OCI-LY7 (cell line): ENCODE measurements at regions not wholly inside any gene's neighbourhood (a gene's known extent, or its start where the extent isn't known, plus 50 kb on each side); places are given as distances from the start of the nearest gene placed in this dataset.

Experiments
- BruUV-seq: library from RNA; stranded (reverse); fragments of 400-500 nt; replicated peaks from 2 replicates; lab custom pipeline; 2021; lab: Mats Ljungman, UMichigan
- CTCF ChIA-PET: fragments of 300-600 bp; sonication (Branson Sonifier 250); formaldehyde crosslinking; loops from one replicate; lab custom pipeline; 2022; ENCODE audit warnings: antibody characterized with exemption; ENCODE audit not compliant: unreplicated experiment; lab: Charles Lee
- POLR2A ChIA-PET: fragments of 300-600 bp; sonication (Branson Sonifier 250); formaldehyde crosslinking; loops from one replicate; lab custom pipeline; 2022; ENCODE audit warnings: antibody characterized with exemption; lab: Charles Lee
- DNase-seq: peaks from one replicate; pipeline ENCODE4 v3.0.0-alpha.2; 2015; ENCODE audit warnings: low spot score
- H2AFZ ChIP-seq: fragments of 200-600 bp; sonication (generic), shearing (Covaris generic); 2 replicates; pipeline ENCODE4 v1.6.1; 2014; ENCODE audit warnings: mild to moderate bottlenecking, antibody characterized with exemption, low read length, moderate library complexity
- H3K27ac ChIP-seq: fragments of 200-600 bp; sonication (generic); 2 replicates; pipeline ENCODE4 v1.5.1; 2014; ENCODE audit warnings: mixed run types, low read depth, mild to moderate bottlenecking, moderate library complexity, low read length, inconsistent platforms; ENCODE audit not compliant: poor library complexity, severe bottlenecking
- H3K36me3 ChIP-seq: fragments of 200-600 bp; sonication (generic); 2 replicates; pipeline ENCODE4 v1.6.1; 2014; ENCODE audit warnings: mild to moderate bottlenecking, antibody characterized with exemption, low read length, moderate library complexity, mixed read lengths; ENCODE audit not compliant: insufficient read depth
- H3K4me1 ChIP-seq: fragments of 200-600 bp; sonication (generic); 2 replicates; pipeline ENCODE4 v1.5.1; 2014; ENCODE audit warnings: mild to moderate bottlenecking, low read length; ENCODE audit not compliant: insufficient read depth, poor library complexity, severe bottlenecking
- H3K4me2 ChIP-seq: fragments of 200-600 bp; sonication (generic); 2 replicates; pipeline ENCODE4 v1.6.1; 2014; ENCODE audit warnings: mild to moderate bottlenecking, low read length
- H3K4me3 ChIP-seq: fragments of 200-600 bp; sonication (generic); 2 replicates; pipeline ENCODE4 v1.5.1; 2014; ENCODE audit warnings: mild to moderate bottlenecking, low read depth, low read length; ENCODE audit not compliant: poor library complexity, severe bottlenecking
- H3K79me2 ChIP-seq: fragments of 200-600 bp; sonication (generic); 2 replicates; pipeline ENCODE4 v1.6.1; 2016; ENCODE audit warnings: low read depth, mild to moderate bottlenecking, low read length, moderate library complexity, mixed read lengths; ENCODE audit not compliant: insufficient read depth
- H3K9me2 ChIP-seq: fragments of 200-600 bp; sonication (generic); 2 replicates; pipeline ENCODE4 v1.6.1; 2016; ENCODE audit warnings: mild to moderate bottlenecking, low read length, mixed read lengths; ENCODE audit not compliant: insufficient read depth
- H3K9me3 ChIP-seq: fragments of 200-600 bp; sonication (generic); 2 replicates; pipeline ENCODE4 v1.6.1; 2014; ENCODE audit warnings: mild to moderate bottlenecking, mixed run types, low read length, mixed read lengths
- H4K20me1 ChIP-seq: fragments of 200-600 bp; sonication (generic); 2 replicates; pipeline ENCODE4 v1.6.1; 2014; ENCODE audit warnings: mild to moderate bottlenecking, antibody characterized with exemption, low read length, moderate library complexity, mixed read lengths; ENCODE audit not compliant: insufficient read depth
- EZH2phosphoT487 ChIP-seq: fragments of 200-600 bp; sonication (generic); IDR thresholded peaks from 2 replicates; pipeline ENCODE4 v1.6.1; 2018; ENCODE audit warnings: low read depth, borderline replicate concordance, mild to moderate bottlenecking, mixed run types, antibody characterized with exemption, low read length, moderate library complexity, mixed read lengths
- intact Hi-C: fragments of 100-400 bp; cut with micrococcal nuclease; formaldehyde crosslinking; loops from one replicate; pipeline ENCODE4 v1.10.0; 2022; ENCODE audit not compliant: unreplicated experiment
- TF ChIP-seq, protein P1 (sequence below): fragments of 200-600 bp; sonication (generic); conservative IDR thresholded peaks from 2 replicates; pipeline ENCODE4 v1.5.1; 2014; ENCODE audit warnings: mild to moderate bottlenecking, antibody characterized with exemption, low read length, moderate library complexity, mixed read lengths

- Histone ChIP-seq H4K20me1 (no peaks in the 10 kb centered on the region), H2AFZ (no peak overlapping the region), H3K36me3 (no peaks in the 10 kb centered on the region), H3K9me3 (no peaks in the 10 kb centered on the region), H3K4me1 (no peaks in the 10 kb centered on the region), H3K4me3 (no peak overlapping the region), H3K79me2 (no peaks in the 10 kb centered on the region), H3K4me2 (no peak overlapping the region), H3K27ac (no peak overlapping the region), H3K9me2 (no peaks in the 10 kb centered on the region)
- intact Hi-C loops, result no loop called here
- TF ChIP-seq, protein P1, sequence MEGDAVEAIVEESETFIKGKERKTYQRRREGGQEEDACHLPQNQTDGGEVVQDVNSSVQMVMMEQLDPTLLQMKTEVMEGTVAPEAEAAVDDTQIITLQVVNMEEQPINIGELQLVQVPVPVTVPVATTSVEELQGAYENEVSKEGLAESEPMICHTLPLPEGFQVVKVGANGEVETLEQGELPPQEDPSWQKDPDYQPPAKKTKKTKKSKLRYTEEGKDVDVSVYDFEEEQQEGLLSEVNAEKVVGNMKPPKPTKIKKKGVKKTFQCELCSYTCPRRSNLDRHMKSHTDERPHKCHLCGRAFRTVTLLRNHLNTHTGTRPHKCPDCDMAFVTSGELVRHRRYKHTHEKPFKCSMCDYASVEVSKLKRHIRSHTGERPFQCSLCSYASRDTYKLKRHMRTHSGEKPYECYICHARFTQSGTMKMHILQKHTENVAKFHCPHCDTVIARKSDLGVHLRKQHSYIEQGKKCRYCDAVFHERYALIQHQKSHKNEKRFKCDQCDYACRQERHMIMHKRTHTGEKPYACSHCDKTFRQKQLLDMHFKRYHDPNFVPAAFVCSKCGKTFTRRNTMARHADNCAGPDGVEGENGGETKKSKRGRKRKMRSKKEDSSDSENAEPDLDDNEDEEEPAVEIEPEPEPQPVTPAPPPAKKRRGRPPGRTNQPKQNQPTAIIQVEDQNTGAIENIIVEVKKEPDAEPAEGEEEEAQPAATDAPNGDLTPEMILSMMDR, result no peak
- no peak for TF ChIP-seq EZH2phosphoT487
- CTCF ChIA-PET, result no interaction called here
- BruUV-seq, result no TSS peak
- POLR2A ChIA-PET, result interaction anchor here (0.6 to 0.7 kb wide), 2 partner anchors 32 to 98 kb away, joined by 3 to 4 read pairs; no protein-coding TSS in a partner anchor
- no peak for DNase-seq
Observed at GRCh38 chr7:119711104-119711503, 561.9 kb upstream of the KCND2 start.

DNA sequence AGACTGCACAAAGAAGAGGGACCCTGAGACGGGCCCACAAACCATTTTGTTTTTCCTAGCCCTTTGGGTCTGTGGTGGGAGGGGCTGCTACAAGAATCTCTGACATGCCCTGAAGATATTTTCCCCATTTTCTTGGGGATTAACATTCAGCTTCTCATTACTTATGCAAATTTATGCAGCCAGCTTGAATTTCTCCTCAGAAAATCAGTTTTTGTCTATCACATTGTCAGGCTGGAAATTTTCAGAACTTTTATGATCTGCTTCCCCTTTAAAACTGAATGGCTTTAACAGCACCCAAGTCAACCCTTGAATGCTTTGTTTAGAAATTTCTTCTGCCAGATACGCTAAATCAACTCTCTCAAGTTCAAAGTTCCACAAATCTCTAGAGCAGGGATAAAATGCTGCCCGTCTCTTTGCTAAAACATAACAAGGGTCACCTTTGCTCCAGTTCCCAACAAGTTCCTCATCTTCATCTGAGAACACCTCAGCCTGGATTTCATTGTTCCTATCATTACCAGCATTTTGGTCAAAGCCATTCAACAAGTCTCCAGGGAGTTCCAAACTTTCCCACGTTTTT, 560.0 kb upstream of the KCND2 start:
- ChIA-PET POLR2A (no interaction called here), CTCF (no interaction called here)
- Histone ChIP-seq H2AFZ (no peak overlapping the region), H4K20me1 (no peaks in the 10 kb centered on the region), H3K79me2 (no peaks in the 10 kb centered on the region), H3K27ac (no peak overlapping the region), H3K36me3 (no peaks in the 10 kb centered on the region), H3K4me2 (no peak overlapping the region), H3K9me2 (no peaks in the 10 kb centered on the region), H3K9me3 (no peaks in the 10 kb centered on the region), H3K4me1 (no peaks in the 10 kb centered on the region), H3K4me3 (no peak overlapping the region)
- no peak for DNase-seq
- BruUV-seq, result no TSS peak
- intact Hi-C loops, result no loop called here
- TF ChIP-seq, protein P1, result no peak
- TF ChIP-seq EZH2phosphoT487, result no peak

GRCh38 chr7:119713606-119714005, 559.4 kb upstream of the KCND2 start:
- H3K79me2 ChIP-seq, result no peaks in the 10 kb centered on the region
- H2AFZ ChIP-seq, result no peak overlapping the region
- H4K20me1 ChIP-seq, result no peaks in the 10 kb centered on the region
- TF ChIP-seq EZH2phosphoT487, result no peak
- TF ChIP-seq, protein P1, result no peak
- no peaks in the 10 kb centered on the region for H3K4me1 ChIP-seq
- intact Hi-C loops, result no loop called here
- no TSS peak for BruUV-seq
- H3K36me3 ChIP-seq, result no peaks in the 10 kb centered on the region
- ChIA-PET CTCF (no interaction called here), POLR2A (no interaction called here)
- H3K4me2 ChIP-seq, result no peak overlapping the region
- H3K9me3 ChIP-seq, result no peaks in the 10 kb centered on the region
- no peaks in the 10 kb centered on the region for H3K9me2 ChIP-seq
- H3K4me3 ChIP-seq, result no peak overlapping the region
- DNase-seq, result no peak
- H3K27ac ChIP-seq, result no peak overlapping the region
